MCF 10A (cell line): ENCODE measurements at regions not wholly inside any gene's neighbourhood (a gene's known extent, or its start where the extent isn't known, plus 50 kb on each side); places are given as distances from the start of the nearest gene placed in this dataset.

Experiments used
- BruUV-seq: library from RNA; stranded (reverse); fragments of 400-500 nt; replicated peaks from 2 replicates; lab custom pipeline; 2021; lab: Mats Ljungman, UMichigan
- CTCF ChIA-PET: fragments of 300-600 bp; sonication (Branson Sonifier 250); formaldehyde crosslinking; extraction: SDS; loops from one replicate; lab custom pipeline; 2021; ENCODE audit warnings: antibody characterized with exemption, inconsistent platforms; lab: Yijun Ruan, JAX
- POLR2A ChIA-PET: fragments of 300-600, 350-650 bp; sonication (Branson Sonifier 250); formaldehyde crosslinking; extraction: SDS; loops from one replicate; lab custom pipeline; 2020; ENCODE audit warnings: antibody characterized with exemption, inconsistent platforms; lab: Yijun Ruan, JAX
- DNase-seq: peaks from one replicate; pipeline ENCODE4 v3.0.0-alpha.2; 2018; ENCODE audit not compliant: unreplicated experiment
- H3K27ac Mint-ChIP-seq: one replicate; pipeline ENCODE4 v1.8.0; 2022; ENCODE audit warnings: mild to moderate bottlenecking, low read depth, mixed read lengths; ENCODE audit not compliant: unreplicated experiment
- H3K27me3 Mint-ChIP-seq: one replicate; pipeline ENCODE4 v1.8.0; 2022; ENCODE audit warnings: mixed read lengths; ENCODE audit not compliant: insufficient read depth, unreplicated experiment
- H3K36me3 Mint-ChIP-seq: one replicate; pipeline ENCODE4 v1.8.0; 2022; ENCODE audit warnings: mild to moderate bottlenecking, moderate library complexity, mixed read lengths; ENCODE audit not compliant: insufficient read depth, unreplicated experiment
- H3K4me1 Mint-ChIP-seq: one replicate; pipeline ENCODE4 v1.8.0; 2022; ENCODE audit warnings: mixed read lengths; ENCODE audit not compliant: insufficient read depth, unreplicated experiment
- H3K4me3 Mint-ChIP-seq: one replicate; pipeline ENCODE4 v1.8.0; 2022; ENCODE audit warnings: mild to moderate bottlenecking, moderate library complexity, mixed read lengths; ENCODE audit not compliant: unreplicated experiment
- H3K9me3 Mint-ChIP-seq: one replicate; pipeline ENCODE4 v1.8.0; 2022; ENCODE audit warnings: mixed read lengths; ENCODE audit not compliant: unreplicated experiment
- intact Hi-C: fragments of 100-400 bp; cut with micrococcal nuclease; formaldehyde crosslinking; loops from 2 replicates; pipeline ENCODE4 v1.14.1; 2022
- TF ChIP-seq, protein P1 (sequence below): fragments of 200-600 bp; IDR thresholded peaks from one replicate; pipeline ENCODE4 v1.8.0; 2022; ENCODE audit warnings: antibody characterized with exemption, mild to moderate bottlenecking; ENCODE audit not compliant: unreplicated experiment

DNA sequence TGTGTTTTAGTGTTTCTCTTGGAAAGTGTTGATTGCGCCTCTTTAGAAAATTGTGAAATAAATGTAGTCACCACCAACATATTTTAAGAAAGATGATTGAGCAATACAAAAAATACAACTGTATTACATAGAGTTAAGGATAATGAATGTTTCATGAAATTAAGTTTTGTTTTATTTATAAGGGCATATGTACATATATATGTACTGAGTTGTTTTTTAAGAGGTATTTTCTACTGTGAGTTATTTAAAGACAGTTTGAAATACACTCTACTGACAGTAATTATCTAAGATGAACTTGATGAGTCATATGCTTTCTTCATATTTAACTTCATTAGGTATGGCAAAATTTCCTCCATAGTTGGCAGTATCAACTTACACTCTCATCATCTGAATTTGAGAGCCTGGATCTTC is 411.7 kb downstream of the HS3ST3B1 start:
- Mint-ChIP-seq H3K36me3 (no peaks in the 10 kb centered on the region), H3K4me3 (no peak overlapping the region), H3K27me3 (no peaks in the 10 kb centered on the region), H3K9me3 (no peaks in the 10 kb centered on the region), H3K4me1 (peaks cover 14% of the 10 kb centered on the region), H3K27ac (peak overlapping the region; percentile 17)
- ChIA-PET POLR2A (interaction anchor here (0.8 to 1.6 kb wide), 3 partner anchors 26 to 64 kb away, joined by 3 to 18 read pairs (median 4); no protein-coding TSS in a partner anchor), CTCF (no interaction called here)
- no TSS peak for BruUV-seq
- intact Hi-C loops: no loop called here
- peak; percentile 65 for DNase-seq
- TF ChIP-seq, protein P1, sequence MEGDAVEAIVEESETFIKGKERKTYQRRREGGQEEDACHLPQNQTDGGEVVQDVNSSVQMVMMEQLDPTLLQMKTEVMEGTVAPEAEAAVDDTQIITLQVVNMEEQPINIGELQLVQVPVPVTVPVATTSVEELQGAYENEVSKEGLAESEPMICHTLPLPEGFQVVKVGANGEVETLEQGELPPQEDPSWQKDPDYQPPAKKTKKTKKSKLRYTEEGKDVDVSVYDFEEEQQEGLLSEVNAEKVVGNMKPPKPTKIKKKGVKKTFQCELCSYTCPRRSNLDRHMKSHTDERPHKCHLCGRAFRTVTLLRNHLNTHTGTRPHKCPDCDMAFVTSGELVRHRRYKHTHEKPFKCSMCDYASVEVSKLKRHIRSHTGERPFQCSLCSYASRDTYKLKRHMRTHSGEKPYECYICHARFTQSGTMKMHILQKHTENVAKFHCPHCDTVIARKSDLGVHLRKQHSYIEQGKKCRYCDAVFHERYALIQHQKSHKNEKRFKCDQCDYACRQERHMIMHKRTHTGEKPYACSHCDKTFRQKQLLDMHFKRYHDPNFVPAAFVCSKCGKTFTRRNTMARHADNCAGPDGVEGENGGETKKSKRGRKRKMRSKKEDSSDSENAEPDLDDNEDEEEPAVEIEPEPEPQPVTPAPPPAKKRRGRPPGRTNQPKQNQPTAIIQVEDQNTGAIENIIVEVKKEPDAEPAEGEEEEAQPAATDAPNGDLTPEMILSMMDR: no peak

DNA sequence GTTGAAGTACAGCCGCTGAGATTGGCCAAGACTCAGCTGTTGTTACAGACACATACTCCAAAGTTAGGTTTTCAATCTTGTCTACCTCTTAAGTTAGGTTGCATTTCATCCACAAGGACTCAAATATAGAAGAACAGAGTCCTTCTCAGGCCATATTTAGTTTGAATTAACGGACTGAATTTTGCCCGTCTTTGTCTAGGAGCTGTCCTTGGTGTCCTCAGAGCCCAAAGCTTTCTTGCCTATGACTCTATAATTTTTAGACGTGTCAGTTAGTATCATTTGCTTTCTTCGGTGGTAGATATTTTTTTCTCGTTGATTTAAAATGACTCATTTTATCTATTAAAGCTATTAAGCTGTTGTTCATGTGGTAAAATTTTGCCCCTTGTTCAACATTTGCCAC is 403.2 kb downstream of the HS3ST3B1 start:
- no peak for DNase-seq
- H3K4me3 Mint-ChIP-seq: no peak overlapping the region
- H3K9me3 Mint-ChIP-seq: no peaks in the 10 kb centered on the region
- no peaks in the 10 kb centered on the region for H3K27me3 Mint-ChIP-seq
- CTCF ChIA-PET: no interaction called here
- BruUV-seq: no TSS peak
- H3K36me3 Mint-ChIP-seq: no peaks in the 10 kb centered on the region
- POLR2A ChIA-PET: interaction anchor here (1.0 kb wide), 1 partner anchor 13 kb away, joined by 4 read pairs; no protein-coding TSS in a partner anchor
- H3K4me1 Mint-ChIP-seq: no peaks in the 10 kb centered on the region
- intact Hi-C loops: no loop called here
- TF ChIP-seq, protein P1: no peak
- no peak overlapping the region for H3K27ac Mint-ChIP-seq

DNA sequence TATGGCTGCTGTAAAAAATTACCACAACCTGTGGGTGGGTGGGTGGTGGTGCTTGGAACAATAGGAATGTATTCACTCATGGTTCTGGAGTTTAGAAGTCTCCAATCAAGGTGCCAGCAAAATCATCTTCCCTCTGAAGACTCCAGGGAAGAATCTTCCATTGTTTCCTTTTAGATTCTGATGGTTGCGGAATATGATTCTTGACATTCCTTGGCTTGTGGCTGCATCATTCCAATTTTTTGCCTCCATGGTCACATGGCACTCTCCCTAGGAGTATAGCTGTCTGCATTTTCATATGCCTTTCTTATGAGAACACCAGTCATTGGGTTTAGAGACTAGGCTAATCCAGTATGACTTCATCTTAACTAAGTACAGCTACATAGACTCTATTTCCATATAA is 401.0 kb downstream of the HS3ST3B1 start:
- intact Hi-C loops: no loop called here
- Mint-ChIP-seq H3K4me1 (no peaks in the 10 kb centered on the region), H3K9me3 (no peaks in the 10 kb centered on the region), H3K27me3 (no peaks in the 10 kb centered on the region), H3K4me3 (no peak overlapping the region), H3K27ac (no peak overlapping the region), H3K36me3 (no peaks in the 10 kb centered on the region)
- CTCF ChIA-PET: no interaction called here
- no TSS peak for BruUV-seq
- no peak for DNase-seq
- POLR2A ChIA-PET: no interaction called here
- TF ChIP-seq, protein P1: no peak

DNA sequence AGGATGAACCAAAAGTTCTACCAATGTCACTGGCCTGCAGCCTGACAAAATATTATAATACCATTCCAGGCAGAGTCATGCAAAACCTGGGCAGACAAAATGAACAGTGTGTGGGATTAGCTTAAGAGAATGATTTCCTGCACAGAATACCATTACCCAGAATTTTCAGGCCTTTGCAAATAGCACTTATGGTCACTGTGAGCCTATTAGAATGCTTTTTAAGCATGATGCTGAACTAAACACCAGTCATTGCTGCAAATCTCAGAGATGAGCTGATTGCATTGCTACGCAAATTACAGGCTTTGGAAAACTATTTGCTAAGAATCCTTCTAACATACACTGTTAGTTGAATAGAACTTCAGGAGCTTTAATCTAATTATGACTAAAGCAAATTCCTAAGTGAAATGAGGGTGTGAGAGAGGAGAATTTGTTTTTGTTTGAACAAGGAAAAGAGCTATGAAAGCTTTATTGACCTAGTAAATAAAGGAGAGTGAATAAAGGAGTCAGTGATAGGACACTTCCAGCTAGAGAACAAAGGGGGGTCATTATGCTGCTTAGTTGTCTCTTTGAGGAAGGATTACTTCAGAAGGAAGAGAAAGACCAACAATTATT is 398.8 kb downstream of the HS3ST3B1 start:
- no peak for DNase-seq
- ChIA-PET CTCF (interaction anchor here (0.5 to 0.8 kb wide), 5 partner anchors 120 to 803 kb away, joined by 3 read pairs; no protein-coding TSS in a partner anchor), POLR2A (interaction anchor here (1.3 kb wide), 1 partner anchor 12 kb away, joined by 4 read pairs; no protein-coding TSS in a partner anchor)
- Mint-ChIP-seq H3K9me3 (no peaks in the 10 kb centered on the region), H3K4me3 (no peak overlapping the region), H3K36me3 (no peaks in the 10 kb centered on the region), H3K27ac (no peak overlapping the region), H3K27me3 (no peaks in the 10 kb centered on the region), H3K4me1 (no peaks in the 10 kb centered on the region)
- intact Hi-C loops: no loop called here
- BruUV-seq: no TSS peak
- TF ChIP-seq, protein P1: no peak
